ENCODE measurements at regions not wholly inside any gene's neighbourhood (a gene's known extent, or its start where the extent isn't known, plus 50 kb on each side); places are given as distances from the start of the nearest gene placed in this dataset.

GRCh38 chr1:213675043-213675442 is 312.7 kb upstream of the PROX1 start:
- Histone ChIP-seq H4K20me1 (ENCODE audit: insufficient read depth) (no peaks in the 10 kb centered on the region), H3K4me3 (ENCODE audit: low read length) (no peak overlapping the region), H3K36me3 (ENCODE audit: insufficient read depth, low read length) (no peaks in the 10 kb centered on the region), H3K27ac (ENCODE audit: low read length) (no peak overlapping the region), H3K27me3 (ENCODE audit: insufficient read depth, low read depth, low read length) (no peaks in the 10 kb centered on the region), H3F3A (ENCODE audit: insufficient read depth, low read length, poor library complexity, severe bottlenecking) (no peaks in the 10 kb centered on the region), H3K4me2 (ENCODE audit: low read length) (no peak overlapping the region), H3K9ac (ENCODE audit: low read length) (no peak overlapping the region), H3K9me3 (ENCODE audit: low read length) (peaks cover 5% of the 10 kb centered on the region), H3K79me2 (replicated peaks; ENCODE audit: insufficient read depth, low read length) (no peaks in the 10 kb centered on the region), H2AFZ (ENCODE audit: low read depth, low read length) (no peak overlapping the region), H3K9me2 (ENCODE audit: insufficient read depth, low read length) (no peaks in the 10 kb centered on the region)
- no peak for TF ChIP-seq REST (IDR thresholded peaks at IDR 0.05; ENCODE audit: borderline replicate concordance)
- TF ChIP-seq CTCF (IDR thresholded peaks at IDR 0.05; ENCODE audit: poor library complexity, severe bottlenecking), result no peak
- TF ChIP-seq RAD21 (conservative IDR thresholded peaks at IDR 0.05), result no peak
- TF ChIP-seq EZH2 (IDR thresholded peaks at IDR 0.05; ENCODE audit: borderline replicate concordance, insufficient read depth, low read length, poor library complexity, severe bottlenecking), result no peak
- no peak for TF ChIP-seq SMC3 (conservative IDR thresholded peaks at IDR 0.05; ENCODE audit: poor library complexity)
- no peak for TF ChIP-seq TAF1 (IDR thresholded peaks at IDR 0.05; ENCODE audit: low read depth)
- TF ChIP-seq EP300 (conservative IDR thresholded peaks at IDR 0.05; ENCODE audit: poor library complexity, severe bottlenecking), result no peak
- TF ChIP-seq POLR2AphosphoS5 (IDR thresholded peaks at IDR 0.05), result no peak
- no peak for TF ChIP-seq MXI1 (conservative IDR thresholded peaks at IDR 0.05; ENCODE audit: poor library complexity, severe bottlenecking)

GRCh38 chr1:213676736-213677135 is 311.0 kb upstream of the PROX1 start:
- no peaks in the 10 kb centered on the region for H3K36me3 ChIP-seq (ENCODE audit: insufficient read depth, low read length)
- no peaks in the 10 kb centered on the region for H3F3A ChIP-seq (ENCODE audit: insufficient read depth, low read length, poor library complexity, severe bottlenecking)
- TF ChIP-seq EP300 (conservative IDR thresholded peaks at IDR 0.05; ENCODE audit: poor library complexity, severe bottlenecking), result no peak
- TF ChIP-seq EZH2 (IDR thresholded peaks at IDR 0.05; ENCODE audit: borderline replicate concordance, insufficient read depth, low read length, poor library complexity, severe bottlenecking), result no peak
- TF ChIP-seq POLR2AphosphoS5 (IDR thresholded peaks at IDR 0.05), result no peak
- no peak for TF ChIP-seq RAD21 (conservative IDR thresholded peaks at IDR 0.05)
- TF ChIP-seq SMC3 (conservative IDR thresholded peaks at IDR 0.05; ENCODE audit: poor library complexity), result no peak
- no peak for TF ChIP-seq TAF1 (IDR thresholded peaks at IDR 0.05; ENCODE audit: low read depth)
- no peak for TF ChIP-seq REST (IDR thresholded peaks at IDR 0.05; ENCODE audit: borderline replicate concordance)
- no peak for TF ChIP-seq CTCF (IDR thresholded peaks at IDR 0.05; ENCODE audit: poor library complexity, severe bottlenecking)
- no peak for TF ChIP-seq MXI1 (conservative IDR thresholded peaks at IDR 0.05; ENCODE audit: poor library complexity, severe bottlenecking)
- no peaks in the 10 kb centered on the region for H3K9me2 ChIP-seq (ENCODE audit: insufficient read depth, low read length)
- no peaks in the 10 kb centered on the region for H3K27me3 ChIP-seq (ENCODE audit: insufficient read depth, low read depth, low read length)
- H2AFZ ChIP-seq (ENCODE audit: low read depth, low read length), result no peak overlapping the region
- H3K79me2 ChIP-seq (replicated peaks; ENCODE audit: insufficient read depth, low read length), result no peaks in the 10 kb centered on the region
- H3K4me3 ChIP-seq (ENCODE audit: low read length), result no peak overlapping the region
- no peaks in the 10 kb centered on the region for H4K20me1 ChIP-seq (ENCODE audit: insufficient read depth)
- H3K27ac ChIP-seq (ENCODE audit: low read length), result no peak overlapping the region
- H3K9ac ChIP-seq (ENCODE audit: low read length), result no peak overlapping the region
- no peak overlapping the region for H3K4me2 ChIP-seq (ENCODE audit: low read length)
- peaks cover 5% of the 10 kb centered on the region for H3K9me3 ChIP-seq (ENCODE audit: low read length)
